H9 (cell line): ENCODE measurements at regions not wholly inside any gene's neighbourhood (a gene's known extent, or its start where the extent isn't known, plus 50 kb on each side); places are given as distances from the start of the nearest gene placed in this dataset.

Experiments
- DNase-seq: peaks from one replicate; pipeline ENCODE4 v3.0.0-alpha.2; 2017
- H2AFZ ChIP-seq: one replicate; pipeline ENCODE4 v1.6.1; 2013; ENCODE audit warnings: mild to moderate bottlenecking, low read length, control low read depth, moderate library complexity
- H2AK5ac ChIP-seq: 2 replicates; pipeline ENCODE4 v1.6.1; 2013; ENCODE audit warnings: low read length, control low read depth, mixed read lengths; ENCODE audit not compliant: insufficient read length
- H2BK120ac ChIP-seq: one replicate; pipeline ENCODE4 v1.6.1; 2013; ENCODE audit warnings: low read depth, mild to moderate bottlenecking, low read length, control low read depth, inconsistent platforms; ENCODE audit not compliant: poor library complexity, severe bottlenecking
- H2BK12ac ChIP-seq: 2 replicates; pipeline ENCODE4 v1.6.1; 2013; ENCODE audit warnings: low read length, control low read depth, mixed read lengths, low read depth; ENCODE audit not compliant: insufficient read length
- H2BK15ac ChIP-seq: 2 replicates; pipeline ENCODE4 v1.6.1; 2013; ENCODE audit warnings: low read depth, low read length, control low read depth
- H2BK20ac ChIP-seq: one replicate; pipeline ENCODE4 v1.6.1; 2013; ENCODE audit warnings: low read depth, mild to moderate bottlenecking, low read length, control low read depth, inconsistent platforms; ENCODE audit not compliant: poor library complexity, severe bottlenecking
- H2BK5ac ChIP-seq: 2 replicates; pipeline ENCODE4 v1.6.1; 2013; ENCODE audit warnings: low read length, control low read depth, mixed read lengths; ENCODE audit not compliant: insufficient read length
- H3K14ac ChIP-seq: 2 replicates; pipeline ENCODE4 v1.6.1; 2013; ENCODE audit warnings: low read length, control low read depth; ENCODE audit not compliant: insufficient read depth
- H3K18ac ChIP-seq: 2 replicates; pipeline ENCODE4 v1.6.1; 2013; ENCODE audit warnings: low read depth, mild to moderate bottlenecking, mixed read lengths, low read length, control low read depth; ENCODE audit not compliant: insufficient read length
- H3K23ac ChIP-seq: 2 replicates; pipeline ENCODE4 v1.6.1; 2013; ENCODE audit warnings: low read length, control low read depth, mixed read lengths, low read depth; ENCODE audit not compliant: insufficient read length
- H3K23me2 ChIP-seq: 2 replicates; pipeline ENCODE4 v1.6.1; 2013; ENCODE audit warnings: low read depth, mild to moderate bottlenecking, mixed read lengths, low read length, control low read depth; ENCODE audit not compliant: insufficient read length, poor library complexity, severe bottlenecking
- H3K27ac ChIP-seq: 2 replicates; pipeline ENCODE4 v1.5.1; 2013; ENCODE audit warnings: low read length, control low read depth, mixed read lengths, low read depth; ENCODE audit not compliant: insufficient read length
- H3K27me3 ChIP-seq: 2 replicates; pipeline ENCODE4 v1.6.1; 2013; ENCODE audit warnings: low read length, control low read depth, inconsistent platforms; ENCODE audit not compliant: insufficient read depth
- H3K4ac ChIP-seq: 2 replicates; pipeline ENCODE4 v1.6.1; 2013; ENCODE audit warnings: low read depth, mild to moderate bottlenecking, control low read depth, inconsistent platforms, low read length, moderate library complexity
- H3K4me1 ChIP-seq: 2 replicates; pipeline ENCODE4 v1.6.1; 2013; ENCODE audit warnings: low read length, control low read depth, inconsistent platforms; ENCODE audit not compliant: insufficient read depth
- H3K4me2 ChIP-seq: 2 replicates; pipeline ENCODE4 v1.6.1; 2013; ENCODE audit warnings: low read length, control low read depth, mixed read lengths; ENCODE audit not compliant: insufficient read length, insufficient read depth
- H3K56ac ChIP-seq: 2 replicates; pipeline ENCODE4 v1.6.1; 2013; ENCODE audit warnings: low read depth, mild to moderate bottlenecking, mixed read lengths, low read length, control low read depth; ENCODE audit not compliant: insufficient read length
- H3K79me1 ChIP-seq: 2 replicates; pipeline ENCODE4 v1.6.1; 2013; ENCODE audit warnings: low read depth, mild to moderate bottlenecking, moderate library complexity, low read length, control low read depth, inconsistent platforms; ENCODE audit not compliant: insufficient read depth, poor library complexity, severe bottlenecking
- H3K79me2 ChIP-seq: 2 replicates; pipeline ENCODE4 v1.6.1; 2013; ENCODE audit warnings: low read length, control low read depth, inconsistent platforms; ENCODE audit not compliant: insufficient read depth
- H3K9ac ChIP-seq: 2 replicates; pipeline ENCODE4 v1.6.1; 2013; ENCODE audit warnings: low read length, control low read depth, mixed read lengths; ENCODE audit not compliant: insufficient read length; ENCODE audit errors: extremely low read depth
- H3K9me3 ChIP-seq: one replicate; pipeline ENCODE4 v1.6.1; 2013; ENCODE audit warnings: low read depth, low read length, inconsistent platforms; ENCODE audit not compliant: control insufficient read depth
- H3T11ph ChIP-seq: one replicate; pipeline ENCODE4 v1.6.1; 2013; ENCODE audit warnings: mild to moderate bottlenecking, low read length, control low read depth, inconsistent platforms
- H4K20me1 ChIP-seq: one replicate; pipeline ENCODE4 v1.6.1; 2013; ENCODE audit not compliant: control insufficient read depth, insufficient read length, insufficient read depth
- H4K5ac ChIP-seq: 2 replicates; pipeline ENCODE4 v1.6.1; 2013; ENCODE audit warnings: low read depth, mild to moderate bottlenecking, mixed read lengths, low read length, control low read depth; ENCODE audit not compliant: insufficient read length
- H4K8ac ChIP-seq: replicated peaks from 2 replicates; pipeline ENCODE4 v1.6.1; 2013; ENCODE audit warnings: low read length, control low read depth, mixed read lengths, low read depth; ENCODE audit not compliant: insufficient read length
- H4K91ac ChIP-seq: 2 replicates; pipeline ENCODE4 v1.6.1; 2013; ENCODE audit warnings: low read depth, mild to moderate bottlenecking, moderate library complexity, mixed read lengths, low read length, control low read depth; ENCODE audit not compliant: insufficient read length
- H3K27ac Mint-ChIP-seq, 3 experiments: 2 replicates in 2 of 3; 3 replicates in 1 of 3; pipeline ENCODE4 v1.8.0; 2020 to 2021; ENCODE audit warnings: mixed read lengths in 3 of 3, mild to moderate bottlenecking in 1 of 3, moderate library complexity in 1 of 3
- H3K27me3 Mint-ChIP-seq: 2 replicates; pipeline ENCODE4 v1.8.0; 2021; ENCODE audit warnings: low read depth, mild to moderate bottlenecking, moderate library complexity, mixed read lengths
- H3K36me3 Mint-ChIP-seq, 3 experiments: 2 replicates in 2 of 3; 3 replicates in 1 of 3; pipeline ENCODE4 v1.8.0; 2020 to 2021; ENCODE audit warnings: low read depth in 3 of 3, mixed read lengths in 3 of 3; ENCODE audit not compliant: insufficient read depth in 1 of 3
- H3K4me1 Mint-ChIP-seq, 2 experiments: 2 replicates each; pipeline ENCODE4 v1.8.0; 2020; ENCODE audit warnings: mixed read lengths in 2 of 2
- H3K4me3 Mint-ChIP-seq, 2 experiments: 2 replicates in 1 of 2; 3 replicates in 1 of 2; pipeline ENCODE4 v1.8.0; 2020 to 2021; ENCODE audit warnings: mild to moderate bottlenecking in 2 of 2, mixed read lengths in 2 of 2, moderate library complexity in 1 of 2
- H3K9me3 Mint-ChIP-seq, 2 experiments: 2 replicates in 1 of 2; 3 replicates in 1 of 2; pipeline ENCODE4 v1.8.0; 2020; ENCODE audit warnings: mild to moderate bottlenecking in 2 of 2, mixed read lengths in 2 of 2, moderate library complexity in 1 of 2
- CTCF ChIP-seq: fragments of 200-600 bp; sonication (generic); conservative IDR thresholded peaks from 3 replicates; pipeline ENCODE4 v1.8.0; 2021; ENCODE audit warnings: antibody characterized with exemption, mild to moderate bottlenecking
- WGBS: extraction: QIAGEN DNeasy Blood & Tissue Kit; methylation state at CpG from one replicate; pipeline ENCODE4 v1.1.7; 2013; ENCODE audit warnings: missing lambda C conversion rate, low lambda C conversion rate, mixed read lengths; ENCODE audit not compliant: insufficient read length; ENCODE audit errors: extremely low coverage; 5-methylcytosine and 5-hydroxymethylcytosine counted together

- TF ChIP-seq CTCF: no peak
- H2BK15ac ChIP-seq: no peak overlapping the region
- H3K27me3 ChIP-seq: no peaks in the 10 kb centered on the region
- no peak overlapping the region for H3K27ac ChIP-seq
- H3K23ac ChIP-seq: no peak overlapping the region
- no peaks in the 10 kb centered on the region for H3K23me2 ChIP-seq
- Mint-ChIP-seq H3K9me3 (peaks cover 0 to 3% of the 10 kb centered on the region in 2 experiments; a peak in 1 of 5 replicates), H3K36me3 (no peaks in the 10 kb centered on the region), H3K27me3 (no peaks in the 10 kb centered on the region; the same call in none of the 2 replicates), H3K4me1 (peaks cover 8 to 13% of the 10 kb centered on the region in 2 experiments), H3K27ac (no peak overlapping the region), H3K4me3 (no peak overlapping the region)
- no peak overlapping the region for H2BK5ac ChIP-seq
- H3K4me1 ChIP-seq: no peaks in the 10 kb centered on the region
- no peak overlapping the region for H2BK120ac ChIP-seq
- 0 out of 2 replicates have a peak overlapping the region, but pooled peaks have one; percentile 57 for H3K14ac ChIP-seq
- H4K8ac ChIP-seq: no peak overlapping the region
- no peak for DNase-seq
- no peak overlapping the region for H2AK5ac ChIP-seq
- H4K91ac ChIP-seq: no peak overlapping the region
- H3K4ac ChIP-seq: no peak overlapping the region
- no peak overlapping the region for H2AFZ ChIP-seq
- no peaks in the 10 kb centered on the region for H3K79me1 ChIP-seq
- no peak overlapping the region for H2BK12ac ChIP-seq
- H4K5ac ChIP-seq: no peak overlapping the region
- no peaks in the 10 kb centered on the region for H3K9me3 ChIP-seq
- no peak overlapping the region for H3T11ph ChIP-seq
- no peak overlapping the region for H3K9ac ChIP-seq
- WGBS: no CpG with 5 or more reads among the region's 4 CpGs
- no peak overlapping the region for H3K56ac ChIP-seq
- no peaks in the 10 kb centered on the region for H4K20me1 ChIP-seq
- H3K4me2 ChIP-seq: no peak overlapping the region
- no peaks in the 10 kb centered on the region for H3K79me2 ChIP-seq
- no peak overlapping the region for H2BK20ac ChIP-seq
- no peak overlapping the region for H3K18ac ChIP-seq
Observed at GRCh38 chr21:32867597-32867996, 96.0 kb upstream of the PAXBP1 start.
